ENCODE measurements at regions not wholly inside any gene's neighbourhood (a gene's known extent, or its start where the extent isn't known, plus 50 kb on each side); places are given as distances from the start of the nearest gene placed in this dataset.

- no peak for TF ChIP-seq POLR2AphosphoS5 (IDR thresholded peaks at IDR 0.05)
- TF ChIP-seq POLR2A (IDR thresholded peaks at IDR 0.05): no peak
- TF ChIP-seq CTCF (IDR thresholded peaks at IDR 0.05): no peak
- H3K27me3 ChIP-seq (replicated peaks; ENCODE audit: insufficient read depth): no peaks in the 10 kb centered on the region
- H3K27ac ChIP-seq: peak overlapping the region in 1 of 2 donors; percentile 31
- 87% methylated on average over 10 of the region's 10 CpGs for WGBS
- H3K4me1 ChIP-seq (replicated peaks): no peaks in the 10 kb centered on the region
- no peak for DNase-seq (ENCODE audit: low spot score)
- H3K9me3 ChIP-seq: no peaks in the 10 kb centered on the region
- H3K36me3 ChIP-seq: no peaks in the 10 kb centered on the region
- H3K4me3 ChIP-seq: no peak overlapping the region
- intact Hi-C loops (cut with DNase I): no loop called here
Measured at GRCh38 chr11:34001557-34002064, 49.9 kb upstream of the CAPRIN1 start.

- Histone ChIP-seq H3K36me3 (no peaks in the 10 kb centered on the region), H3K27ac (no peak overlapping the region), H3K9me3 (no peaks in the 10 kb centered on the region), H3K27me3 (replicated peaks; ENCODE audit: insufficient read depth) (no peaks in the 10 kb centered on the region), H3K4me3 (no peak overlapping the region), H3K4me1 (replicated peaks) (no peaks in the 10 kb centered on the region)
- TF ChIP-seq CTCF (IDR thresholded peaks at IDR 0.05) (no peak), POLR2AphosphoS5 (IDR thresholded peaks at IDR 0.05) (no peak), POLR2A (IDR thresholded peaks at IDR 0.05) (no peak)
- intact Hi-C loops (cut with DNase I): loop anchor here (10.0 kb wide), 2 partner anchors 175 to 495 kb away; no protein-coding TSS in a partner anchor
- 60% methylated on average over 2 of the region's 2 CpGs for WGBS
- DNase-seq (ENCODE audit: low spot score): no peak
Measured at GRCh38 chr11:33999393-33999792, 52.1 kb upstream of the CAPRIN1 start.

- intact Hi-C loops (cut with DNase I): loop anchor here (2.0 to 10.0 kb wide), 3 partner anchors 177 to 497 kb away; partner anchors contain the start of gene ABTB2
- no peaks in the 10 kb centered on the region for H3K27me3 ChIP-seq (replicated peaks; ENCODE audit: insufficient read depth)
- TF ChIP-seq POLR2AphosphoS5 (IDR thresholded peaks at IDR 0.05): no peak
- TF ChIP-seq POLR2A (IDR thresholded peaks at IDR 0.05): no peak
- TF ChIP-seq CTCF (IDR thresholded peaks at IDR 0.05): no peak
- no peaks in the 10 kb centered on the region for H3K4me1 ChIP-seq (replicated peaks)
- H3K27ac ChIP-seq: no peak overlapping the region
- DNase-seq (ENCODE audit: low spot score): no peak
- H3K36me3 ChIP-seq: no peaks in the 10 kb centered on the region
- no peak overlapping the region for H3K4me3 ChIP-seq
- 53% methylated on average over 7 of the region's 7 CpGs for WGBS
- H3K9me3 ChIP-seq: no peaks in the 10 kb centered on the region
Measured at GRCh38 chr11:33997584-33998251, 53.8 kb upstream of the CAPRIN1 start.

- intact Hi-C loops (cut with DNase I): loop anchor here (2.0 to 10.0 kb wide), 3 partner anchors 178 to 498 kb away; partner anchors contain the start of gene ABTB2
- Histone ChIP-seq H3K27me3 (replicated peaks; ENCODE audit: insufficient read depth) (no peaks in the 10 kb centered on the region), H3K4me3 (no peak overlapping the region), H3K36me3 (no peaks in the 10 kb centered on the region), H3K4me1 (replicated peaks) (no peaks in the 10 kb centered on the region), H3K27ac (no peak overlapping the region), H3K9me3 (no peaks in the 10 kb centered on the region)
- TF ChIP-seq POLR2A (IDR thresholded peaks at IDR 0.05): no peak
- peak; percentile 54 to 90 (median 86) for TF ChIP-seq CTCF (IDR thresholded peaks at IDR 0.05)
- peak; percentile 66 for TF ChIP-seq POLR2AphosphoS5 (IDR thresholded peaks at IDR 0.05)
- DNase-seq (ENCODE audit: low spot score): peak; percentile 73
- WGBS: 24% methylated on average over 25 of the region's 25 CpGs
Measured at GRCh38 chr11:33996498-33997454, 54.8 kb upstream of the CAPRIN1 start.
